ENCODE measurements at regions not wholly inside any gene's neighbourhood (a gene's known extent, or its start where the extent isn't known, plus 50 kb on each side); places are given as distances from the start of the nearest gene placed in this dataset.

DNA sequence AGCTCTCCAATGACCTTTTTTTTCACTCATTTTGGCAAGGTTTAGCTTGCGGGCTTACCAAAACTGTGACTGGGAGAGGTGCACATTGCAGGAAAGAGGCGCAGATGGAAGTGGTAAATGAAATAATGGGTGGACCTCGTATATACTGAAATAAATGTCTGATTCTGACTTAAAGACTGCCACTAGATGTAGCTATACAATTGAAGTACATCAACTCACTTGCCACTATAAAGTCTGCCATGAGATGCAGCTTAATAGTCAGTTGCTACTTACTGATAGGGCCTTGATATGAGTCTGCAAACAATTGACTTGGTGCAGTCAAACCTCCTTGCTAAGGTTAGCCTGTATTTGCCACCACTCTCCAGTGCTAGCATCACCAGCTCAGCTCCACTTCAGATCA lies 525.9 kb upstream of the MBL2 start:
- peaks cover 3% of the 10 kb centered on the region for H3K4me1 Mint-ChIP-seq (ENCODE audit: low read depth, unreplicated experiment)
- no peak overlapping the region for H3K27ac Mint-ChIP-seq (ENCODE audit: unreplicated experiment)
- no peaks in the 10 kb centered on the region for H3K9me3 Mint-ChIP-seq (ENCODE audit: unreplicated experiment)
- no peak for TF ChIP-seq CTCF (IDR thresholded peaks at IDR 0.05; ENCODE audit: partially characterized antibody, unreplicated experiment)
- no peak for DNase-seq
- H3K27me3 Mint-ChIP-seq (ENCODE audit: unreplicated experiment), result no peaks in the 10 kb centered on the region
- H3K36me3 Mint-ChIP-seq (ENCODE audit: unreplicated experiment), result peaks cover 6% of the 10 kb centered on the region
- H3K4me3 Mint-ChIP-seq (ENCODE audit: unreplicated experiment), result no peak overlapping the region

DNA sequence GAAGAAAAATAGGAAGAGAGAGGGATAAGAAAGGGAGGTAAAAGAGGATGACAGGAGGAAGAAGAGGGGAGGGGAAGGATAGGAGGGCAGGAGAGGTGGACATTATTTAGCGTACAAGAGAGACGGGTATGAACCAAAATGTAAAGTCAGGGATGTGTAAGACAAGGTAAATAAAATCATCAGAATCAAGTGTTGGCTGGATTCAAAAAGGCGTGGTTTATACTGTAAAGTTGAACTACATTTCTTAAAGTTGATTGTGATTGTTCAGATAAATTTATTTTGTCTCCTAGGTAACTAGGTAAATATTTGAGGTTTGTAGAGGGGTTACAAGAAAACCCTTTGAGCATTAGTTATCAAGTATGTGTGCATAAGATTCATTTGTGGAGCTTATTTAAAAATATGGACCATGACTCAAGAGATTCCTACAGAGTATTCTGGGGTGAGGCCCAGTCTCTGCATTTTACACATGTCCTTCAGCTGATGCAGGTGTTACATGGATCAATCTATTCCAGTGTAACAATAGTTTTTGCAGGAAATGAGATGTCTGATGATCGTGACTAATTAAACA lies 512.1 kb upstream of the MBL2 start:
- no peak for TF ChIP-seq CTCF (IDR thresholded peaks at IDR 0.05; ENCODE audit: partially characterized antibody, unreplicated experiment)
- no peak for DNase-seq
- Mint-ChIP-seq H3K9me3 (ENCODE audit: unreplicated experiment) (no peaks in the 10 kb centered on the region), H3K4me1 (ENCODE audit: low read depth, unreplicated experiment) (no peaks in the 10 kb centered on the region), H3K4me3 (ENCODE audit: unreplicated experiment) (no peak overlapping the region), H3K36me3 (ENCODE audit: unreplicated experiment) (no peaks in the 10 kb centered on the region), H3K27me3 (ENCODE audit: unreplicated experiment) (no peaks in the 10 kb centered on the region), H3K27ac (ENCODE audit: unreplicated experiment) (no peak overlapping the region)

DNA sequence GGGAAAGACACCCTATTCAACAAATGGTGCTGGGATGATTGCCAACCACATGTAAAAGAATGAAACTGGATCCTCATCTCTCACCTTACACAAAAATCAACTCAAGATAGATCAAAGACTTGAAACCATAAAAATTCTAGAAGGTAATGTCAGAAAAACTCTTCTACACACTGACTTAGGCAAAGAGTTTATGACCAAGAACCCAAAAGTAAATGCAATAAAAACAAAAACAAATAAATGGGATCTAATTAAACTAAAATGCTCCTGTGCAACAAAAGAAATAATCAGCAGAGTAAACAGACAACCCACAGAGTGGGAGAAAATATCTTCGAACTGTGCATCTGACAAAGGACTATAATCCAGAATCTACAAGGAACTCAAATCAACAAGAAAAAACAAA lies 504.2 kb upstream of the MBL2 start:
- H3K27me3 Mint-ChIP-seq (ENCODE audit: unreplicated experiment), result no peaks in the 10 kb centered on the region
- TF ChIP-seq CTCF (IDR thresholded peaks at IDR 0.05; ENCODE audit: partially characterized antibody, unreplicated experiment), result no peak
- no peak overlapping the region for H3K27ac Mint-ChIP-seq (ENCODE audit: unreplicated experiment)
- H3K36me3 Mint-ChIP-seq (ENCODE audit: unreplicated experiment), result no peaks in the 10 kb centered on the region
- H3K4me1 Mint-ChIP-seq (ENCODE audit: low read depth, unreplicated experiment), result no peaks in the 10 kb centered on the region
- no peak for DNase-seq
- H3K9me3 Mint-ChIP-seq (ENCODE audit: unreplicated experiment), result peaks cover 3% of the 10 kb centered on the region
- H3K4me3 Mint-ChIP-seq (ENCODE audit: unreplicated experiment), result no peak overlapping the region

DNA sequence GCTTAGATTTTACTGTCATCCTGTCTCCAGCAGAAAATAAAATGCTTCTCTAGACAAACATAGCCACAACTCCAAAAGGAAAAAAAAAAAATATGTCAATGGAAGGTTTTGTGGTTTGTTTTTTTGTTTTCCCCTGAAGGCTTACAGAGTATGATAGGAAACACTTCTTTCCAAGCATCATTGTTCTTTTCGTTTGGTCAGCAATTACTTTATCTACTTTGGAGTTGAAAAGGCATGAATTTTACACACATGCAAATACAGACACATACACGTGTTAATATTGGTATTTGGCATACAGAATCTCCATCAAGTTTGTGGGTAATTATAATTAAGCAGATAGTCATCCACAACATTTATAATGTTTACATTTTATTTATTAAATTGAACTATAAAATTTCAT lies 496.9 kb upstream of the MBL2 start:
- no peak for DNase-seq
- peaks cover 1% of the 10 kb centered on the region for H3K9me3 Mint-ChIP-seq (ENCODE audit: unreplicated experiment)
- no peaks in the 10 kb centered on the region for H3K36me3 Mint-ChIP-seq (ENCODE audit: unreplicated experiment)
- TF ChIP-seq CTCF (IDR thresholded peaks at IDR 0.05; ENCODE audit: partially characterized antibody, unreplicated experiment), result no peak
- H3K27me3 Mint-ChIP-seq (ENCODE audit: unreplicated experiment), result no peaks in the 10 kb centered on the region
- H3K27ac Mint-ChIP-seq (ENCODE audit: unreplicated experiment), result no peak overlapping the region
- H3K4me3 Mint-ChIP-seq (ENCODE audit: unreplicated experiment), result no peak overlapping the region
- H3K4me1 Mint-ChIP-seq (ENCODE audit: low read depth, unreplicated experiment), result no peaks in the 10 kb centered on the region

GRCh38 chr10:53260213-53260612 lies 487.6 kb upstream of the MBL2 start:
- no peak for TF ChIP-seq CTCF (IDR thresholded peaks at IDR 0.05; ENCODE audit: partially characterized antibody, unreplicated experiment)
- H3K4me1 Mint-ChIP-seq (ENCODE audit: low read depth, unreplicated experiment), result peaks cover 3% of the 10 kb centered on the region

More at GRCh38 chr10:53260213-53260612, 487.6 kb upstream of the MBL2 start:
- no peak for DNase-seq
- H3K27me3 Mint-ChIP-seq (ENCODE audit: unreplicated experiment), result no peaks in the 10 kb centered on the region
- no peak overlapping the region for H3K27ac Mint-ChIP-seq (ENCODE audit: unreplicated experiment)
- no peaks in the 10 kb centered on the region for H3K36me3 Mint-ChIP-seq (ENCODE audit: unreplicated experiment)
- no peaks in the 10 kb centered on the region for H3K9me3 Mint-ChIP-seq (ENCODE audit: unreplicated experiment)
- no peak overlapping the region for H3K4me3 Mint-ChIP-seq (ENCODE audit: unreplicated experiment)
